Fibroblast of lung (primary cell): ENCODE measurements at regions not wholly inside any gene's neighbourhood (a gene's known extent, or its start where the extent isn't known, plus 50 kb on each side); places are given as distances from the start of the nearest gene placed in this dataset.

ENCODE experiments used
- DNase-seq, 2 donors: peaks; one replicate each; pipeline versions ENCODE4 v3.0.0 to v3.0.0-alpha.2; 2010; ENCODE audit warnings: low read depth in 2 of 2
- H2AFZ ChIP-seq: 2 replicates; pipeline ENCODE4 v1.5.1; 2012; ENCODE audit warnings: low read length, control low read depth, inconsistent platforms
- H3K27ac ChIP-seq: 2 replicates; pipeline ENCODE4 v1.5.1; 2011; ENCODE audit warnings: low read length, control low read depth; ENCODE audit not compliant: insufficient read depth
- H3K27me3 ChIP-seq: 2 replicates; pipeline ENCODE4 v1.5.1; 2011; ENCODE audit warnings: mild to moderate bottlenecking, low read length; ENCODE audit not compliant: control insufficient read depth, insufficient read depth
- H3K36me3 ChIP-seq: 2 replicates; pipeline ENCODE4 v1.5.1; 2011; ENCODE audit warnings: low read length; ENCODE audit not compliant: control insufficient read depth, insufficient read depth
- H3K4me1 ChIP-seq: 2 replicates; pipeline ENCODE4 v1.5.1; 2011; ENCODE audit warnings: low read length; ENCODE audit not compliant: control insufficient read depth, insufficient read depth; ENCODE audit errors: extremely low read depth
- H3K4me2 ChIP-seq: 2 replicates; pipeline ENCODE4 v1.5.1; 2011; ENCODE audit warnings: low read length, control low read depth; ENCODE audit not compliant: insufficient read depth; ENCODE audit errors: extremely low read depth
- H3K4me3 ChIP-seq, 4 experiments: fragments of 200-600 bp in 1 of 4; sonication (generic) in 1 of 4; replicated peaks in 1 of 4; 2 replicates each; pipeline ENCODE4 v1.5.1; 2011 to 2016; ENCODE audit warnings: low read length in 4 of 4, low read depth in 3 of 4, mild to moderate bottlenecking in 3 of 4, control low read depth in 2 of 4, inconsistent platforms in 1 of 4, mixed read lengths in 1 of 4; ENCODE audit not compliant: insufficient read depth in 1 of 4; ENCODE audit errors: control extremely low read depth in 1 of 4
- H3K79me2 ChIP-seq: 2 replicates; pipeline ENCODE4 v1.5.1; 2012; ENCODE audit warnings: mild to moderate bottlenecking, low read length, inconsistent platforms; ENCODE audit not compliant: control insufficient read depth, insufficient read depth
- H3K9ac ChIP-seq: 2 replicates; pipeline ENCODE4 v1.5.1; 2011; ENCODE audit warnings: mild to moderate bottlenecking, low read length, control low read depth; ENCODE audit not compliant: insufficient read depth
- H3K9me3 ChIP-seq: 2 replicates; pipeline ENCODE4 v1.5.1; 2012; ENCODE audit warnings: low read depth, low read length; ENCODE audit not compliant: control insufficient read depth, insufficient read depth
- H4K20me1 ChIP-seq: 2 replicates; pipeline ENCODE4 v1.5.1; 2011; ENCODE audit warnings: low read length; ENCODE audit not compliant: control insufficient read depth, insufficient read depth; ENCODE audit errors: extremely low read depth
- EZH2 ChIP-seq: IDR thresholded peaks from 2 replicates; pipeline ENCODE4 v1.5.1; 2012; ENCODE audit warnings: low read length, control low read depth, mild to moderate bottlenecking; ENCODE audit errors: missing control alignments
- TF ChIP-seq, protein P1 (sequence below), 2 donors: IDR thresholded peaks in 1 of 2; conservative IDR thresholded peaks in 1 of 2; 1 replicate in 1 of 2; 2 replicates in 1 of 2; pipeline ENCODE4 v1.5.1; 2011 to 2012; ENCODE audit warnings: low read length in 2 of 2, control low read depth in 1 of 2, inconsistent platforms in 1 of 2, low read depth in 1 of 2, mild to moderate bottlenecking in 1 of 2

GRCh38 chr3:4078903-4079302, 224.3 kb upstream of the SETMAR start:
- Histone ChIP-seq H3K9ac (no peak overlapping the region), H2AFZ (no peak overlapping the region), H3K27ac (no peak overlapping the region), H3K36me3 (no peaks in the 10 kb centered on the region), H3K4me3 (no peak overlapping the region), H3K79me2 (no peaks in the 10 kb centered on the region), H3K4me2 (no peak overlapping the region), H3K27me3 (no peaks in the 10 kb centered on the region), H4K20me1 (no peaks in the 10 kb centered on the region), H3K4me1 (no peaks in the 10 kb centered on the region), H3K9me3 (no peaks in the 10 kb centered on the region)
- TF ChIP-seq, protein P1, sequence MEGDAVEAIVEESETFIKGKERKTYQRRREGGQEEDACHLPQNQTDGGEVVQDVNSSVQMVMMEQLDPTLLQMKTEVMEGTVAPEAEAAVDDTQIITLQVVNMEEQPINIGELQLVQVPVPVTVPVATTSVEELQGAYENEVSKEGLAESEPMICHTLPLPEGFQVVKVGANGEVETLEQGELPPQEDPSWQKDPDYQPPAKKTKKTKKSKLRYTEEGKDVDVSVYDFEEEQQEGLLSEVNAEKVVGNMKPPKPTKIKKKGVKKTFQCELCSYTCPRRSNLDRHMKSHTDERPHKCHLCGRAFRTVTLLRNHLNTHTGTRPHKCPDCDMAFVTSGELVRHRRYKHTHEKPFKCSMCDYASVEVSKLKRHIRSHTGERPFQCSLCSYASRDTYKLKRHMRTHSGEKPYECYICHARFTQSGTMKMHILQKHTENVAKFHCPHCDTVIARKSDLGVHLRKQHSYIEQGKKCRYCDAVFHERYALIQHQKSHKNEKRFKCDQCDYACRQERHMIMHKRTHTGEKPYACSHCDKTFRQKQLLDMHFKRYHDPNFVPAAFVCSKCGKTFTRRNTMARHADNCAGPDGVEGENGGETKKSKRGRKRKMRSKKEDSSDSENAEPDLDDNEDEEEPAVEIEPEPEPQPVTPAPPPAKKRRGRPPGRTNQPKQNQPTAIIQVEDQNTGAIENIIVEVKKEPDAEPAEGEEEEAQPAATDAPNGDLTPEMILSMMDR (conservative IDR thresholded peaks at IDR 0.05 in 1 of 2, IDR thresholded peaks at IDR 0.05 in 1 of 2; ENCODE audit: low read depth in 1 of 2, low read length in 2 of 2), result no peak
- TF ChIP-seq EZH2, result no peak
- no peak for DNase-seq

- DNase-seq, result no peak
- Histone ChIP-seq H4K20me1 (no peaks in the 10 kb centered on the region), H2AFZ (no peak overlapping the region), H3K9me3 (no peaks in the 10 kb centered on the region), H3K4me3 (no peak overlapping the region), H3K4me2 (no peak overlapping the region), H3K36me3 (no peaks in the 10 kb centered on the region), H3K27ac (no peak overlapping the region), H3K4me1 (no peaks in the 10 kb centered on the region), H3K9ac (no peak overlapping the region), H3K79me2 (no peaks in the 10 kb centered on the region), H3K27me3 (no peaks in the 10 kb centered on the region)
- TF ChIP-seq, protein P1 (conservative IDR thresholded peaks at IDR 0.05 in 1 of 2, IDR thresholded peaks at IDR 0.05 in 1 of 2; ENCODE audit: low read depth in 1 of 2, low read length in 2 of 2), result no peak
- TF ChIP-seq EZH2, result no peak
These were observed 223.6 kb upstream of the SETMAR start for GRCh38 chr3:4079339-4080195.

- Histone ChIP-seq H3K79me2 (no peaks in the 10 kb centered on the region), H3K27me3 (no peaks in the 10 kb centered on the region), H3K9ac (no peak overlapping the region), H3K27ac (no peak overlapping the region), H3K4me1 (no peaks in the 10 kb centered on the region), H3K36me3 (no peaks in the 10 kb centered on the region), H3K9me3 (no peaks in the 10 kb centered on the region), H3K4me2 (no peak overlapping the region), H4K20me1 (no peaks in the 10 kb centered on the region), H2AFZ (no peak overlapping the region), H3K4me3 (no peak overlapping the region)
- DNase-seq, result no peak
- no peak for TF ChIP-seq EZH2
- TF ChIP-seq, protein P1 (conservative IDR thresholded peaks at IDR 0.05 in 1 of 2, IDR thresholded peaks at IDR 0.05 in 1 of 2; ENCODE audit: low read depth in 1 of 2, low read length in 2 of 2), result no peak
These were observed 219.7 kb upstream of the SETMAR start for GRCh38 chr3:4083225-4084015.
